HepG2 (cell line): ENCODE measurements at regions not wholly inside any gene's neighbourhood (a gene's known extent, or its start where the extent isn't known, plus 50 kb on each side); places are given as distances from the start of the nearest gene placed in this dataset.
A peak's percentile ranks its signal among the peaks of the same experiment; 100 is the strongest.

ENCODE experiments used
- ATAC-seq: fragments of 200-7000 bp; cut with Tn5 transposase; 3 replicates; pipeline ENCODE4 v1.9.1; 2020; ENCODE audit warnings: mild to moderate bottlenecking, moderate library complexity
- BruUV-seq: library from RNA; stranded (reverse); fragments of 400-500 nt; replicated peaks from 2 replicates; lab custom pipeline; 2021; lab: Mats Ljungman, UMichigan
- CTCF ChIA-PET: fragments of 300-600 bp; formaldehyde crosslinking; extraction: SDS; loops from one replicate; lab custom pipeline; 2021; ENCODE audit warnings: low total read pairs, inconsistent platforms, low intra/inter-chr PET ratio; lab: Yijun Ruan, JAX
- POLR2A ChIA-PET: fragments of 350-600 bp; sonication (Branson Sonifier 250); formaldehyde crosslinking; loops from one replicate; lab custom pipeline; 2020; ENCODE audit warnings: antibody characterized with exemption, inconsistent platforms; lab: Yijun Ruan, JAX
- DNase-seq: peaks from one replicate; pipeline ENCODE4 v3.0.0-alpha.2; 2015; ENCODE audit warnings: low spot score
- FAIRE-seq: peaks from 3 replicates; lab custom pipeline; 2011; peaks lifted over from hg19 to GRCh38; lab: Jason Lieb, UNC
- H2AFZ ChIP-seq: one replicate; pipeline ENCODE4 v1.6.1; 2011; ENCODE audit warnings: low read length, inconsistent platforms
- H3K27ac ChIP-seq: fragments of 300-600 bp; 3 replicates; pipeline ENCODE4 v1.8.0; 2011; ENCODE audit warnings: mixed run types, mild to moderate bottlenecking, mixed read lengths, low read length, inconsistent platforms; ENCODE audit not compliant: insufficient read depth; ENCODE audit errors: extremely low read length
- H3K27me3 ChIP-seq, 2 experiments: fragments of 200-600 bp in 1 of 2; 2 replicates in 1 of 2; 3 replicates in 1 of 2; pipeline versions ENCODE4 v1.6.0 to v1.8.0; 2011; ENCODE audit warnings: low read length in 2 of 2, mild to moderate bottlenecking in 2 of 2, moderate library complexity in 2 of 2, inconsistent platforms in 1 of 2; ENCODE audit not compliant: insufficient read depth in 2 of 2, control insufficient read depth in 1 of 2
- H3K36me3 ChIP-seq, 2 experiments: fragments of 200-600 bp in 1 of 2; replicated peaks in 1 of 2; 2 replicates in 1 of 2; 3 replicates in 1 of 2; pipeline versions ENCODE4 v1.5.1 to v1.8.0; 2011; ENCODE audit warnings: low read length in 2 of 2, inconsistent platforms in 1 of 2; ENCODE audit not compliant: insufficient read depth in 2 of 2, control insufficient read depth in 1 of 2
- H3K4me1 ChIP-seq: 2 replicates; pipeline ENCODE4 v1.5.1; 2012; ENCODE audit warnings: low read length, inconsistent platforms; ENCODE audit not compliant: insufficient read depth
- H3K4me2 ChIP-seq: 2 replicates; pipeline ENCODE4 v1.6.0; 2011; ENCODE audit warnings: low read depth, low read length, inconsistent platforms
- H3K4me3 ChIP-seq, 3 experiments: fragments of 200-600 bp in 1 of 3; sonication (generic), shearing (Covaris generic) in 1 of 3; replicated peaks in 1 of 3; 2 replicates each; pipeline ENCODE4 v1.5.1; 2011 to 2016; ENCODE audit warnings: low read length in 3 of 3, inconsistent platforms in 2 of 3, low read depth in 2 of 3, mild to moderate bottlenecking in 2 of 3, control low read depth in 1 of 3, mixed read lengths in 1 of 3; ENCODE audit not compliant: insufficient read depth in 1 of 3
- H3K79me2 ChIP-seq: one replicate; pipeline ENCODE4 v1.6.1; 2011; ENCODE audit warnings: low read length, inconsistent platforms; ENCODE audit not compliant: insufficient read depth
- H3K9ac ChIP-seq: 2 replicates; pipeline ENCODE4 v1.6.0; 2011; ENCODE audit warnings: mild to moderate bottlenecking, low read depth, low read length, inconsistent platforms; ENCODE audit not compliant: insufficient read depth
- H3K9me3 ChIP-seq: 2 replicates; pipeline ENCODE4 v1.5.1; 2012; ENCODE audit warnings: mild to moderate bottlenecking, low read length
- H4K20me1 ChIP-seq: 2 replicates; pipeline ENCODE4 v1.6.0; 2011; ENCODE audit warnings: inconsistent platforms, mild to moderate bottlenecking, low read length, moderate library complexity; ENCODE audit not compliant: insufficient read depth
- ARNT ChIP-seq: fragments of 450-650 bp; IDR thresholded peaks from 2 replicates; pipeline ENCODE4 v1.6.1; 2017
- CEBPG ChIP-seq: IDR thresholded peaks from 2 replicates; pipeline ENCODE4 v1.6.1; 2016
- CTCF ChIP-seq: sonication (generic); formaldehyde crosslinking; IDR thresholded peaks from 2 replicates; pipeline ENCODE4 v1.5.0; 2020; ENCODE audit warnings: mild to moderate bottlenecking, missing genetic modification reagents, moderate library complexity
- KAT2B ChIP-seq: fragments of 150-350 bp; IDR thresholded peaks from 2 replicates; pipeline ENCODE4 v1.6.1; 2014; ENCODE audit warnings: low read depth, low read length, borderline replicate concordance
- NAIF1 ChIP-seq: sonication (generic); formaldehyde crosslinking; IDR thresholded peaks from 2 replicates; pipeline ENCODE4 v1.5.0; 2020; ENCODE audit warnings: mild to moderate bottlenecking, missing genetic modification reagents, borderline replicate concordance
- NCOR1 ChIP-seq: fragments of 200-600 bp; sonication (generic); IDR thresholded peaks from 2 replicates; pipeline ENCODE4 v1.7.0; 2017; ENCODE audit warnings: antibody characterized with exemption, low read length, borderline replicate concordance
- RFX5 ChIP-seq: IDR thresholded peaks from 2 replicates; pipeline ENCODE4 v1.6.1; 2011; ENCODE audit warnings: low read depth, low read length, improper control_type of control experiment
- RXRB ChIP-seq: IDR thresholded peaks from 2 replicates; pipeline ENCODE4 v1.6.1; 2016; ENCODE audit warnings: borderline replicate concordance, missing genetic modification reagents, missing compliant biosample characterization
- SMAD9 ChIP-seq: sonication (generic); formaldehyde crosslinking; IDR thresholded peaks from 2 replicates; pipeline ENCODE4 v1.5.1; 2020; ENCODE audit warnings: mild to moderate bottlenecking, missing genetic modification reagents
- SMC3 ChIP-seq: IDR thresholded peaks from 2 replicates; pipeline ENCODE4 v1.6.1; 2011; ENCODE audit warnings: low read length, improper control_type of control experiment
- STAG1 ChIP-seq: sonication (generic); formaldehyde crosslinking; IDR thresholded peaks from 2 replicates; pipeline ENCODE4 v1.4.0; 2020; ENCODE audit warnings: missing genetic modification reagents
- ZFP62 ChIP-seq: sonication (generic); formaldehyde crosslinking; IDR thresholded peaks from 2 replicates; pipeline ENCODE4 v1.4.0; 2020; ENCODE audit warnings: missing genetic modification reagents
- ZNF260 ChIP-seq: sonication (generic); formaldehyde crosslinking; IDR thresholded peaks from 2 replicates; pipeline ENCODE4 v1.4.0; 2020; ENCODE audit warnings: missing genetic modification reagents, low read depth, mild to moderate bottlenecking, borderline replicate concordance
- ZNF878 ChIP-seq: sonication (generic); formaldehyde crosslinking; IDR thresholded peaks from 2 replicates; pipeline ENCODE4 v1.8.1; 2023; ENCODE audit warnings: mild to moderate bottlenecking, missing genetic modification reagents, moderate library complexity
- WGBS: methylation state at CpG from one replicate; pipeline ENCODE4 v1.1.6; 2017; ENCODE audit warnings: low lambda C conversion rate; 5-methylcytosine and 5-hydroxymethylcytosine counted together
- in situ Hi-C: cut with HindIII; loops from 2 replicates; pipeline ENCODE4 v1.10.0; 2017; ENCODE audit warnings: low pct_unique_long_range_greater_than_20kb; ENCODE audit not compliant: extremely low pct_ligation_motif_present
- intact Hi-C: fragments of 100-400 bp; cut with micrococcal nuclease; formaldehyde crosslinking; loops from one replicate; pipeline ENCODE4 v1.10.0; 2022; ENCODE audit not compliant: unreplicated experiment
- TF ChIP-seq, protein P1 (sequence below): fragments of 450-650 bp; IDR thresholded peaks from 2 replicates; pipeline ENCODE4 v1.6.1; 2017
- TF ChIP-seq, protein P2 (sequence below): sonication (generic); formaldehyde crosslinking; IDR thresholded peaks from 2 replicates; pipeline ENCODE4 v1.4.0; 2020; ENCODE audit warnings: missing genetic modification reagents

DNA sequence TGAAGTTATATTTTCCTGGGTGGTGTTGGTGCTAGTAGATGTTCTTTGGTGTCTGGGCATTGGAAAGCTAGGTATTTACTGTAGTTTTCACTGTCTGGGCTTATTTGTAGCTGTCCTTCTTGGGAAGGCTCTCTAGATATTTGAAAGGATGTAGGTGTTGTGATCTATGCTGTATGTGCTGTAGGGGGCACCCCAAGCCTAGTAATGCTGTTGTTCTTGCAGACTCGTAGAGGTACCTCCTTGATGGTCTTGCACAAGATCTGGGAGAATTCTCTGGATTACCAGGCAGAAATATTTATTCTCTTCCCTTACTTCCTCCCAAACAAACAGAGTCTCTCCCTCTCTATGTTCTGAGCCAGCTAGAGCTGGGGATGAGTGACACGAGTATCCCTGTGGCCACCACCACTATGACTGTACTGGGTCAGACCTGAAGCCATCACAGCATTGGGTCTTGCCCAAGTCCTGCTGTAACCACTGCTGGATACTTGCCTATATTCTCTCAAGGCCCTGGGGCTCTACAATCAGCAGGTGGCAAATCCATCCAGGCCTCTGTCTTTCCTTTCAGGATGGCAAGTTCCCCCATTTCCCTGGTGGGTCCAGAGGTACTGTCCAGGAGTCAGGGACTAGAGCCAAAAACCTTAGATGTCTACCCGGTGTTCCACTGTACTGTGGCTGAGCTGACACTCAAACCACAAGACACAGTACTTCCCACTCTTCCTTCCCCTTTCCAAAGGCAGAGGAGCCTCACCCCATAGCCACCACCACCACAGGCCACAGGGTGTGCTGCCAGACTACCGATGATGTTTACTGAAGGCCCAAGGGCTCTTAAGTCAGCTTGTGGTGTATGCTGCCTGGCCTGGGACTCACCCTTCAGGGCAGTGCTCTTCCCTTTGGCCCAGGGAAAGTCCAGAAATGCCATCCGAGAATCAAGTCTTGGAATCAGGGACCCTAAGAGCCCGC lies 195.2 kb upstream of the DPPA4 start:
- BruUV-seq = no TSS peak
- peak; percentile 35 for DNase-seq
- H3K79me2 ChIP-seq = no peaks in the 10 kb centered on the region
- no peak overlapping the region for H3K27ac ChIP-seq
- intact Hi-C loops (no loop called here), in situ Hi-C loops (no loop called here)
- no peaks in the 10 kb centered on the region for H3K4me1 ChIP-seq
- no peak overlapping the region for H3K4me3 ChIP-seq
- H3K4me2 ChIP-seq = no peak overlapping the region
- no peak overlapping the region for H3K9ac ChIP-seq
- no peak overlapping the region for H2AFZ ChIP-seq
- no peaks in the 10 kb centered on the region for H4K20me1 ChIP-seq
- no peaks in the 10 kb centered on the region for H3K36me3 ChIP-seq
- no peaks in the 10 kb centered on the region; a peak in 1 of 5 replicates for H3K27me3 ChIP-seq
- 10% methylated on average over 6 of the region's 6 CpGs for WGBS
- no peak for TF ChIP-seq RXRB (CRISPR knock-in tag)
- peak; percentile 75 for TF ChIP-seq STAG1 (CRISPR knock-in tag)
- peak; percentile 19; the same call in 1 of the 2 replicates for TF ChIP-seq SMC3
- TF ChIP-seq CTCF (CRISPR knock-in tag) = peak; percentile 60
- CTCF ChIA-PET = no interaction called here
- peak; percentile 87 for ATAC-seq
- FAIRE-seq = no peak
- POLR2A ChIA-PET = no interaction called here
- no peaks in the 10 kb centered on the region for H3K9me3 ChIP-seq

GRCh38 chr3:109545746-109546145 lies 208.4 kb upstream of the DPPA4 start:
- intact Hi-C loops = no loop called here
- no peak overlapping the region for H2AFZ ChIP-seq
- no peak for DNase-seq
- in situ Hi-C loops = no loop called here
- H4K20me1 ChIP-seq = no peaks in the 10 kb centered on the region
- FAIRE-seq = no peak
- no peak overlapping the region for H3K9ac ChIP-seq
- H3K27ac ChIP-seq = no peak overlapping the region
- no peaks in the 10 kb centered on the region for H3K9me3 ChIP-seq
- no peaks in the 10 kb centered on the region for H3K79me2 ChIP-seq
- H3K36me3 ChIP-seq = no peaks in the 10 kb centered on the region
- no TSS peak for BruUV-seq
- H3K27me3 ChIP-seq = no peaks in the 10 kb centered on the region
- no peak for ATAC-seq
- ChIA-PET POLR2A (no interaction called here), CTCF (no interaction called here)
- H3K4me2 ChIP-seq = no peak overlapping the region
- H3K4me1 ChIP-seq = no peaks in the 10 kb centered on the region
- H3K4me3 ChIP-seq = no peak overlapping the region
- WGBS = 7% methylated on average over 10 of the region's 10 CpGs
- TF ChIP-seq ZFP62 (CRISPR knock-in tag) = no peak
- TF ChIP-seq, protein P1, sequence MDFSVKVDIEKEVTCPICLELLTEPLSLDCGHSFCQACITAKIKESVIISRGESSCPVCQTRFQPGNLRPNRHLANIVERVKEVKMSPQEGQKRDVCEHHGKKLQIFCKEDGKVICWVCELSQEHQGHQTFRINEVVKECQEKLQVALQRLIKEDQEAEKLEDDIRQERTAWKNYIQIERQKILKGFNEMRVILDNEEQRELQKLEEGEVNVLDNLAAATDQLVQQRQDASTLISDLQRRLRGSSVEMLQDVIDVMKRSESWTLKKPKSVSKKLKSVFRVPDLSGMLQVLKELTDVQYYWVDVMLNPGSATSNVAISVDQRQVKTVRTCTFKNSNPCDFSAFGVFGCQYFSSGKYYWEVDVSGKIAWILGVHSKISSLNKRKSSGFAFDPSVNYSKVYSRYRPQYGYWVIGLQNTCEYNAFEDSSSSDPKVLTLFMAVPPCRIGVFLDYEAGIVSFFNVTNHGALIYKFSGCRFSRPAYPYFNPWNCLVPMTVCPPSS = no peak
- no peak for TF ChIP-seq KAT2B
- TF ChIP-seq ARNT = no peak
- no peak for TF ChIP-seq ZNF878
- TF ChIP-seq CEBPG (CRISPR knock-in tag) = no peak
- TF ChIP-seq RFX5 = no peak
- no peak for TF ChIP-seq NAIF1 (CRISPR knock-in tag)
- no peak for TF ChIP-seq ZNF260 (CRISPR knock-in tag)
- TF ChIP-seq NCOR1 = no peak
- TF ChIP-seq, protein P2, sequence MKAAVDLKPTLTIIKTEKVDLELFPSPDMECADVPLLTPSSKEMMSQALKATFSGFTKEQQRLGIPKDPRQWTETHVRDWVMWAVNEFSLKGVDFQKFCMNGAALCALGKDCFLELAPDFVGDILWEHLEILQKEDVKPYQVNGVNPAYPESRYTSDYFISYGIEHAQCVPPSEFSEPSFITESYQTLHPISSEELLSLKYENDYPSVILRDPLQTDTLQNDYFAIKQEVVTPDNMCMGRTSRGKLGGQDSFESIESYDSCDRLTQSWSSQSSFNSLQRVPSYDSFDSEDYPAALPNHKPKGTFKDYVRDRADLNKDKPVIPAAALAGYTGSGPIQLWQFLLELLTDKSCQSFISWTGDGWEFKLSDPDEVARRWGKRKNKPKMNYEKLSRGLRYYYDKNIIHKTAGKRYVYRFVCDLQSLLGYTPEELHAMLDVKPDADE (CRISPR knock-in tag) = no peak
- TF ChIP-seq SMAD9 (CRISPR knock-in tag) = no peak
